GM19025 (cell line): ENCODE measurements at regions not wholly inside any gene's neighbourhood (a gene's known extent, or its start where the extent isn't known, plus 50 kb on each side); places are given as distances from the start of the nearest gene placed in this dataset.
"Not testable (repeated sequence)": the region's sequence is repeated elsewhere in the genome, so short reads cannot be mapped to it uniquely, and the experiment has no call there.

Experiments
- ATAC-seq: cut with Tn5 transposase; IDR thresholded peaks from one replicate; pipeline ENCODE4 v1.9.1; 2021; ENCODE audit warnings: mild to moderate bottlenecking, low read depth, moderate library complexity; ENCODE audit not compliant: unreplicated experiment

- not testable (repeated sequence) for ATAC-seq
Measured at GRCh38 chr16:29139901-29140855, 155.3 kb downstream of the LAT start.

GRCh38 chr16:29139261-29139802, 154.5 kb downstream of the LAT start:
- ATAC-seq: no peak

GRCh38 chr16:29138698-29139097, 153.8 kb downstream of the LAT start:
- ATAC-seq: not testable (repeated sequence)

GRCh38 chr16:29137894-29138662, 153.2 kb downstream of the LAT start:
- ATAC-seq: not testable (repeated sequence)

GRCh38 chr16:29137461-29137860, 152.6 kb downstream of the LAT start:
- ATAC-seq: not testable (repeated sequence)

GRCh38 chr16:29136916-29137315, 152.1 kb downstream of the LAT start:
- not testable (repeated sequence) for ATAC-seq

- not testable (repeated sequence) for ATAC-seq
Measured at GRCh38 chr16:29136046-29136696, 151.3 kb downstream of the LAT start.

- ATAC-seq: not testable (repeated sequence)
Measured at GRCh38 chr16:29135098-29135497, 150.2 kb downstream of the LAT start.

- not testable (repeated sequence) for ATAC-seq
Measured at GRCh38 chr16:29133681-29134430, 149.0 kb downstream of the LAT start.

GRCh38 chr16:29132869-29133268, 148.0 kb downstream of the LAT start:
- ATAC-seq: not testable (repeated sequence)

- ATAC-seq: not testable (repeated sequence)
Measured at GRCh38 chr16:29132444-29132843, 147.6 kb downstream of the LAT start.

- ATAC-seq: not testable (repeated sequence)
Measured at GRCh38 chr16:29130901-29131851, 146.3 kb downstream of the LAT start.

- not testable (repeated sequence) for ATAC-seq
Measured at GRCh38 chr16:29130131-29130711, 145.4 kb downstream of the LAT start.

- not testable (repeated sequence) for ATAC-seq
Measured at GRCh38 chr16:29129458-29130038, 144.7 kb downstream of the LAT start.

GRCh38 chr16:29128732-29129457, 144.0 kb downstream of the LAT start:
- not testable (repeated sequence) for ATAC-seq

GRCh38 chr16:29127806-29128420, 143.1 kb downstream of the LAT start:
- ATAC-seq: not testable (repeated sequence)

GRCh38 chr16:29126616-29127015, 141.8 kb downstream of the LAT start:
- ATAC-seq: no peak
